Anterior cingulate cortex (tissue), 58 donors: ENCODE measurements at regions not wholly inside any gene's neighbourhood (a gene's known extent, or its start where the extent isn't known, plus 50 kb on each side); places are given as distances from the start of the nearest gene placed in this dataset.

Experiments
- DNase-seq, 58 donors: peaks; one replicate each; lab custom pipeline; 2025; lab: John Stamatoyannopoulos, UW

GRCh38 chr9:89889865-89890264 is 285.1 kb downstream of the GADD45G start:
- DNase-seq = no peak

DNA sequence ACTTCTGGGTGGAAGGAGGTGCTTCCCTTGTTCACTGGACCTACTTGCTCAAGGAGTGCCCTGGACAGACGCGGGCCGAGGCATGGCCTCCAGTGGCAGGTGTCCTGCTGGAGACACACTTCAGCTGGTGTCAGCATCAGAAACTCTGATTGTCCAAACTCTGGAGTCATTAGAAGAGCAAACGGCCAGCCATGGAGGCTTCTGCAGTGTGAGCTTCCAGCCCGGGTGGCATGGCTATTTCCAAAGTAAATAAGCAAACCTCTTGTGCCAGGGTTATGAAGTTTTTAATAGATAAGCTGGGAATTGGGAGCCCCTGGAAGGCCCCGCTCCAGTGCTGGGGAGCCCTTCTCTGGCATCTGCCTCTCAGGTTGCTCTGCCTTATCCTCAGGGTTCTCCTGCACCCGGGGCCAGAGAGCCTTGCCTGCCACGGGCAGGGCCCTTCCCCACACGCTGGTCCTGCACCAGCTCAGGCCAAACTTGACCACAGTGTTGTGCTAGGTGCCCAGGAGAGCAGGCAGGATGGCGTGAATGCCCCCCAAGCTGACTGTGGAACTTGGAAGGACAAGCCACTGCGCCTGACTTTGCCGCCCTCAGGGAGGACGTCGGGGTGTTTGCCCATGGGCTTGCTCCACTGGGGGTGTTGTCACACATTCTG is 285.6 kb downstream of the GADD45G start:
- no peak for DNase-seq

DNA sequence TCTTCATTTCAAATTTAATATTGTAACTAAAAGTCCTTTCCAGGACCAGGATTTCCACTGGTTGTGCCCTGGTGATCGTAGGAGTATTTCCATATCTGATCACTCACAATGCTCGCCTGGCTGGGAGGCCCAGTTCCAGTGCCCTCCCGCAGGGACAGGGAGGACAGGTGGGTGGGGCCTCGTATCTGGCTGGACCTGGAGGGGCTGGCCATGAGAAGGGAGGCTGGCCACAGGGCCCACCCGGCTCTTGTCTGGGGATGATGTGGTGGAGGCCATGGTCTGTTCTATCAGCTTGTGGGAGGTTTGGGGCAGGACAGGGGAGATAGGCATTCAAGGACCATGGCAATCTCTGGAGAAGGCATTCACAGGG is 286.4 kb downstream of the GADD45G start:
- DNase-seq = no peak

DNA sequence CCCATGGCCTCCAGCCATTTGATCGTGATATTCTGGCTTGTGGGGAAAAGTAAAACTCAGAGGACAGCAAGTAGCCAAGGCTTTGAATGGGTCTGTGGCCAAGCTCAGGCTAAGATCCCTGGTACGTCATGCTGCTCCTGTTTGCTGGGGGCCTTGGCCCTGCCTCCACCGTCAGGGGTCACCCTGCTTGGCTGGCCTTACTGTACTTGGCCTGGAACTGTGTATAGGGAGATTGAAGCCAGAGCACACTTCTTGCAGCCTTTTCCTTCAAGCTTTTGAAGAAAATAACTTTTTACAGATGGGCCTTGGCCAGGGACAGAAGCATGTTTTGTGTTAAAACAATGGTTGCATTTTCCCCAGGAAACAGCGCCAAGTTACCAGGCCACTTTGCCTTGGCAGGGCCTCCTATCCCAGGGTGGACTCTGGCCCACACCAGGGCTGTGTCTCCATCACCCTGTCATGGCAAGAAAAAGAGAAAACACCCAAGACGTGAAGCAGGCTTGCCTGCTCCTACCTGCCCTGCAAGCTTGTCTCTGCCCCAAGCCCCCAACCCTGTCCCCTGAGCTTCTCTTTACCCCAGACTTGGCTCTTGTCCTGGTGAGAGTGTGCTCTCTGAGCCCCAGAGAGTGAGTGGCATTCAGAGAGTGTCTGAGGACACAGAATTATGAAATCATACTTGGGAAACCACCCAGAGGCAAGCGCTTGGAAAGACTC is 286.9 kb downstream of the GADD45G start:
- DNase-seq = peak in 31 of 58 donors; percentile 11 to 74 (median 47)

- no peak for DNase-seq
These were observed 288.1 kb downstream of the GADD45G start for GRCh38 chr9:89892920-89893319.

GRCh38 chr9:89893886-89894285 is 289.1 kb downstream of the GADD45G start:
- DNase-seq = no peak

DNA sequence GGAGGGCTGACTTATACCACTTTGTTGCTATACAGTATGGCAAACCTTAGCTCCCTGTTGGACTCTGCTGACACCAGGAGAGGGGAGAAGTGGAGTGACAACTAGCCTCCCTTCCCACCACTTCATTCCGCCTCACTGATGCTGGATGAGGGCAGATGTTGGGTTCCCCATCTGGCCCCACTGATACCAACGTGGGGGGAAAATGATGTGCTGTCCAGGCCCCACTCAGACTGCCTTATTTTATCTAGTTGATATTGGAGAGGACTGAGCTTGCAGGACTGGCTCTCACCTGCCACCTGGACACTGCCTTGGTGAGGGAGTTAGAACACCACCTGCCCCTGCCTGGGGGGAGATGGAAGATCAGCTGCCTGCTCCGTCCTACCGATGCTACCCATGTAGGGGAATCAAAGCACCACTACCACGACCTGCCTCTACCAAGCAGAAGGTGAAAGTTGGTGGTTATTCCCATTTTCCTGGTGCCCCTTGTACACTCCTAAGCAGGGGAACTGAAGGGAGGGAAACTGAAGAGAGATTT is 292.1 kb downstream of the GADD45G start:
- DNase-seq = no peak

DNA sequence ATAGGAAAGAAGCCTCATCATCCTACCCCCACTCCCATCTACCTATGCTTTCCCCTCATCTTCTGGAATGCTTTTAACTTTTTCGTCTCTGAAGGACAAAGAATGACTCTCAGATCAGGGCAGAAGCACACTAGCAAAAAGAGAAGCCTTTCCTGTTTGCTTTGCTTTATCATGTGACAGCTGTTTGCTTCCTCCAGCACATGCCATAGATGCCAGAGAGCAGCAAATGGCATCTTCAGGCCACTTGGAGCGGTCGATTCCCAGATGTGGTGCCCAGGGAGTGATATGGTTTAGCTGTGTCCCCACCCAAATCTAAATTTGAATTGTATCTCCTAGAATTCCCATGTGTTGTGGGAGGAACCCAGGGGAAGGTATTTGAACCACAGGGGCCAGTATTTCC is 294.8 kb downstream of the GADD45G start:
- no peak for DNase-seq

GRCh38 chr9:89901920-89902319 is 297.1 kb downstream of the GADD45G start:
- DNase-seq = no peak

GRCh38 chr9:89902450-89903140 is 297.8 kb downstream of the GADD45G start:
- peak in 3 of 58 donors; percentile 7 to 26 (median 9) for DNase-seq

DNA sequence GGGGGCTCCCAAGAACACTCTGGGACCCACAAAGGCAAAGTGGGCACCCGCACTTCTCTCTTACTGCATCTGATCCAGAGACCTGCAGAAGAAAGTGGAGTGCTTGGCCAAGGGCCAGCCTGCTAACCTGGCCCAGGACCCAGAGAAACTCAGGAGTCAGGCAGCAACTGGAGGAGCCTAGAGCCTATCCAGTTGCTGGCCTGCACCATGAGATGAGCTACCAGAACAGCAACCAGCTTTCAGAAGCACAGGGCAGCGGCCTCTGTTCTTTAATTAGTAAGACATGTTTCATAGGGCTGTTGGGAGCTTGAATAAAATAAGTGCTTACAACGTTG is 298.3 kb downstream of the GADD45G start:
- no peak for DNase-seq

- no peak for DNase-seq
These were observed 301.0 kb downstream of the GADD45G start for GRCh38 chr9:89905606-89906338.

GRCh38 chr9:89911721-89912604 is 307.2 kb downstream of the GADD45G start:
- DNase-seq = no peak

GRCh38 chr9:89912605-89912953 is 307.8 kb downstream of the GADD45G start:
- no peak for DNase-seq

GRCh38 chr9:89915187-89915586 is 310.4 kb downstream of the GADD45G start:
- DNase-seq = no peak

GRCh38 chr9:89916001-89916597 is 311.3 kb downstream of the GADD45G start:
- no peak for DNase-seq

- no peak for DNase-seq
These were observed 313.0 kb downstream of the GADD45G start for GRCh38 chr9:89917861-89918260.

DNA sequence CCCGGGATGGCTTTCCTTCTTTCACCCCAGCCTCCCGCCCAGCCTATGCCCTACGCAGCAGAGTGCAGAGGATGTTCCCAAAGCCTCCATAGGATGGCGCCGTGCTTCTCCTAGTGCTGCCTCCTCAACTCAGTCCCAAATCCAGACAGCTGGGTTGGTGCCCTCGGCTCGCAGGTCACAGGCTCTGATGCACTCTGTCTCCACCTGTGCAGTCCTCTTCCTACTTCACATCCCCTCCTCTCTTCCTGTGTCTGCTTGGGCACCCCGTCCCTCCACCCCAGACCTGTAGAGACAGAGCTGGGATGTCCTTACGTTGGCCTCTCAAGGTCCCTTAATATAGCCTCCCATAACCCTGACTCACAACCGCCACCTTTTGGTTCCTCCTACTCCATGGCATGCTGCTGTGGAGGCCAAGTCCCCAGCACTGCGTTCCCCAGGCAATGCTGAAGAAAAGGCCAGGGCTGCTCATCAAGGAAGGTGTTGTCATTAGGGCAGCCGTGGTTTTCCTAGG is 314.4 kb downstream of the GADD45G start:
- no peak for DNase-seq

DNA sequence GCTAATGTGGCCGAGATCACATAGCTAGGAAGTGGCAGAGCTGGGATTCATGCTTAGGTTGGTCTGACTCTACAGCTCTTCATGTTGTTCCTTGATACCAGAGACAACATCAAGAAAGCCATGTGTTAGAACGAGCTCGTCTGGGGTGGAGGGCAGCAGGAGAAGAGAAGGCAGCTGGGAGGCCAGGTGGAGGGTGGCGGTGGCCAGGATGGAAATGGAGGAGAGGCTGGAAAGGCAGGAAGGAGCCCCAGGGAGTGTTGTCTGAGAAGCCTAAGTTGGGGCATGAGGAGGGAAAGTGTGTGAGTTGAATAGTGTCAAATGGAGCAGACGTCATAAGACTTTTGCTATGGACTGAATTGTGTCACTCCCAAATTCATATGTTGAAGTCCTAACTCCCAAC is 315.3 kb downstream of the GADD45G start:
- no peak for DNase-seq
